Neutrophil (primary cell): ENCODE measurements at regions not wholly inside any gene's neighbourhood (a gene's known extent, or its start where the extent isn't known, plus 50 kb on each side); places are given as distances from the start of the nearest gene placed in this dataset.

Experiments used
- H3K27ac ChIP-seq: fragments of 200-600 bp; sonication (generic); 2 replicates; pipeline ENCODE4 v1.5.1; 2016; ENCODE audit warnings: mild to moderate bottlenecking, moderate library complexity
- H3K27me3 ChIP-seq: fragments of 200-600 bp; sonication (generic); 2 replicates; pipeline ENCODE4 v1.6.0; 2016; ENCODE audit warnings: mild to moderate bottlenecking
- H3K36me3 ChIP-seq: fragments of 200-600 bp; sonication (generic); 2 replicates; pipeline ENCODE4 v1.5.1; 2017
- H3K4me1 ChIP-seq, 2 experiments: fragments of 200-600 bp in 1 of 2; sonication (generic) in 1 of 2; 1 replicate in 1 of 2; 2 replicates in 1 of 2; pipeline versions ENCODE4 v1.5.1 to v1.6.1; 2013 to 2016; ENCODE audit warnings: low read depth in 1 of 2, low read length in 1 of 2, mild to moderate bottlenecking in 1 of 2, moderate library complexity in 1 of 2; ENCODE audit not compliant: control insufficient read depth in 1 of 2, insufficient read depth in 1 of 2
- H3K4me3 ChIP-seq, 2 experiments: fragments of 200-600 bp in 1 of 2; sonication (generic) in 1 of 2; 1 replicate in 1 of 2; 2 replicates in 1 of 2; pipeline ENCODE4 v1.5.1; 2013 to 2016; ENCODE audit warnings: low read depth in 1 of 2, low read length in 1 of 2, mild to moderate bottlenecking in 1 of 2, moderate library complexity in 1 of 2
- H3K9me3 ChIP-seq: fragments of 200-600 bp; sonication (generic); 2 replicates; pipeline ENCODE4 v1.5.1; 2016
- CTCF ChIP-seq: fragments of 200-600 bp; sonication (generic); IDR thresholded peaks from 2 replicates; pipeline ENCODE4 v1.5.1; 2016; ENCODE audit warnings: antibody characterized with exemption

- no peak overlapping the region for H3K27ac ChIP-seq
- H3K27me3 ChIP-seq: no peaks in the 10 kb centered on the region
- H3K9me3 ChIP-seq: no peaks in the 10 kb centered on the region
- TF ChIP-seq CTCF: no peak
- peaks cover 0 to 4% of the 10 kb centered on the region in 2 experiments for H3K4me1 ChIP-seq
- H3K4me3 ChIP-seq: no peak overlapping the region
- H3K36me3 ChIP-seq: no peaks in the 10 kb centered on the region
These were observed 681.6 kb upstream of the ARPP21 start for GRCh38 chr3:34957677-34958076.

GRCh38 chr3:34969513-34969912 is 669.8 kb upstream of the ARPP21 start:
- H3K36me3 ChIP-seq: no peaks in the 10 kb centered on the region
- H3K4me3 ChIP-seq: no peak overlapping the region
- H3K4me1 ChIP-seq: no peaks in the 10 kb centered on the region
- TF ChIP-seq CTCF: no peak
- H3K27me3 ChIP-seq: no peaks in the 10 kb centered on the region
- H3K9me3 ChIP-seq: no peaks in the 10 kb centered on the region
- H3K27ac ChIP-seq: no peak overlapping the region

GRCh38 chr3:34972481-34972880 is 666.8 kb upstream of the ARPP21 start:
- H3K36me3 ChIP-seq: no peaks in the 10 kb centered on the region
- no peak overlapping the region for H3K27ac ChIP-seq
- H3K9me3 ChIP-seq: no peaks in the 10 kb centered on the region
- no peak for TF ChIP-seq CTCF
- H3K27me3 ChIP-seq: no peaks in the 10 kb centered on the region
- no peaks in the 10 kb centered on the region for H3K4me1 ChIP-seq
- no peak overlapping the region for H3K4me3 ChIP-seq

- Histone ChIP-seq H3K4me3 (no peak overlapping the region), H3K27me3 (no peaks in the 10 kb centered on the region), H3K27ac (no peak overlapping the region), H3K4me1 (no peaks in the 10 kb centered on the region), H3K36me3 (no peaks in the 10 kb centered on the region), H3K9me3 (no peaks in the 10 kb centered on the region)
- TF ChIP-seq CTCF: no peak
These were observed 665.7 kb upstream of the ARPP21 start for GRCh38 chr3:34973586-34973985.

GRCh38 chr3:34983631-34984030 is 655.7 kb upstream of the ARPP21 start:
- H3K36me3 ChIP-seq: no peaks in the 10 kb centered on the region
- no peaks in the 10 kb centered on the region for H3K4me1 ChIP-seq
- H3K9me3 ChIP-seq: no peaks in the 10 kb centered on the region
- H3K4me3 ChIP-seq: no peak overlapping the region
- no peaks in the 10 kb centered on the region for H3K27me3 ChIP-seq
- H3K27ac ChIP-seq: no peak overlapping the region
- no peak for TF ChIP-seq CTCF

- Histone ChIP-seq H3K36me3 (no peaks in the 10 kb centered on the region), H3K27me3 (no peaks in the 10 kb centered on the region), H3K9me3 (no peaks in the 10 kb centered on the region), H3K4me1 (no peaks in the 10 kb centered on the region), H3K4me3 (no peak overlapping the region), H3K27ac (no peak overlapping the region)
- no peak for TF ChIP-seq CTCF
These were observed 651.0 kb upstream of the ARPP21 start for GRCh38 chr3:34988296-34988695.
